ENCODE measurements at regions not wholly inside any gene's neighbourhood (a gene's known extent, or its start where the extent isn't known, plus 50 kb on each side); places are given as distances from the start of the nearest gene placed in this dataset.

DNA sequence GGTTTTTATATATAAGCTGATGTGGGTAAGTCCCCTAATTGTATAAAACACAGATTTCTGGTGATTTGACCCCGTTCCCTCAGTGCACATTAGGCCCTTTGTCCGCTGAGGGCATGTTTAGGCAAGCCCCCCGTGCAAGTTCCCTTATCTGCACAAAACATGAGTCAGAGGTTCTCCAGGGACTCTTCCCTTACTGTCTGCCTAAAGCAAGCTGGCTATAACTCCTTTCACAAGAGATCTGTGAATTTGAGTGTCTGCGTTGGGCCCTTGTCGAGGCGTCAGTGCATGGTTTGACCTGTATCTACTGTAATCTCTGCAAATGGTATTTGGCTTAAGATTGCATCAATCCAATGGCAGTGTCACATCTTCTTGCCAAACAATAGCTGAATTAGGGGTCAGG lies 712.8 kb downstream of the CDH8 start:
- DNase-seq (ENCODE audit: low spot score) = no peak

- DNase-seq (ENCODE audit: low spot score) = no peak
These were observed 715.4 kb downstream of the CDH8 start for GRCh38 chr16:61320791-61321190.

DNA sequence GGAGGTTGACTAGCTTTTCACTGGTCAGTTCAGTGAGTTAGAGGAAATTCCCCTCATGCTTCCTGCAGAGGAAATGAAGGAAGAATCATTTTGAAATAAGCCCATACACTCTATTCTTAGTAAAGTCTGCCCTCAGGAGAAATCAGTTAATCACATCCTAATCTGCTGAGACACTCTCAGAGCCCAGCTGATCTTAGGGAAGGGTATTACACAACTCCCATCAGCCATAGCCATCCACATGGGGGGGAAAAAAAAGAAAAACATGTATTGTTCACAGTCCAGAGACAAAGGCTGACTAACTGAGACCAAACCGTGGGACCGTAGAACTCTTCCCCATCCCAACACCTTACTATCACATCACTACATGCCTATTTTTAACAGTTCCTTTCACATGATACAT lies 722.3 kb downstream of the CDH8 start:
- no peak for DNase-seq (ENCODE audit: low spot score)

- no peak for DNase-seq (ENCODE audit: low spot score)
These were observed 726.9 kb downstream of the CDH8 start for GRCh38 chr16:61309386-61309785.

DNA sequence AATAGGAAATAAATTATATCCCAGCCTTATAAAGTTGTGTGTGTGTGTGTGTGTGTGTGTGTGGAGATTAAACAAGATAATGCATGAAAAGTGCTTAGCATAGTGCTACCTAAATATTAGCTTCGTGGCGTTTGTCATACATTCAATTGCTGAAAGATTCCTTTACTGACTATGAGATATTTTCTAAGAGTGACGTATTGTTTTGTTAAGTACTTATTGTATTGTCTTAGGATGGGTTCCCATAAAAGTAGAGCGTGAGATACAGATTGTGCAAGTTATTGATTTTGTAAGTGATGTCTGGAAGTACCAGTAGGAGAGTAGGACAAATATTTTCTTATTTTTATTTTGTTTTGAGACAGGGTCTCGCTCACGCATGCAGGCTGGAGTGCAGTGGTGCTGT lies 730.0 kb downstream of the CDH8 start:
- no peak for DNase-seq (ENCODE audit: low spot score)

DNA sequence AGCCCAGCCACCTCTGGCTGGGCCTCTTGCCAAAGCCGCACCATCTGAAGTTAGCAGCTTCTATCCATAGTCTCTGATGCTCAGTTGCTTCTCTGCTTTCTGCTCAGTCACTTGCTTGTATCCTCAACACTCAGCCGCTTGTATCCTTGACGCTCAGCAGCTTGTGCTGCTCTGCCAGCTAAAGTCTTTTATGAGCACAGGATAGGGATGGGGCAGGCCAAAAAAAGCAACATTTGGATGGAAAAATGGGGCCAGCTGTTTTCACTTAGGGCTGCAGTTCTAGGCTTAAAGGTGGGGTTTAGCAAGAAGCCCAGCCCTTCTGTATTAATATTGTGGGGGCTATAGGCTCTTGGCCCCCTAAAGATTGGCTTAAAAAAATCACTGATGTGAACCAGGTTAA lies 739.4 kb downstream of the CDH8 start:
- no peak for DNase-seq (ENCODE audit: low spot score)

- DNase-seq (ENCODE audit: low spot score) = no peak
These were observed 739.9 kb downstream of the CDH8 start for GRCh38 chr16:61296305-61296704.

- DNase-seq (ENCODE audit: low spot score) = no peak
These were observed 740.9 kb downstream of the CDH8 start for GRCh38 chr16:61295311-61295710.

DNA sequence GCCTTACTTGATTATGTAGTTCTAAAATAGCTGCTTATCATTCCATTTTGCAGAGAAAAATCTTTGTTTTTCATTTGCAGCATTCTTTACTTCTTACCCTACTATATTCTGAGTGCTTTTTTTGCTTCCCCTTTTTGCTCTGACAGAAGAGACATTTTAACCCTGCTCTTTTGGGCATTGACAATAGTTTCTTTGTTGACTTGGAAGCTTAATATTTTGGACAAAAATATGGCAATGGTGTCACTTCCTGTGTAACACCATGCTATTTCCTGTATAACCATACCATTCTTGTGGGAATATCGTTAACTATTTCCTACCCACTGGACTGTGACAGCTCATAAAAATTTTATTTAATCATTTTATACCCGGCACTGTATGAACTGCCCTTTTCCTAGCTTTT lies 747.1 kb downstream of the CDH8 start:
- DNase-seq (ENCODE audit: low spot score) = no peak

GRCh38 chr16:61277849-61278248 lies 758.4 kb downstream of the CDH8 start:
- no peak for DNase-seq (ENCODE audit: low spot score)

DNA sequence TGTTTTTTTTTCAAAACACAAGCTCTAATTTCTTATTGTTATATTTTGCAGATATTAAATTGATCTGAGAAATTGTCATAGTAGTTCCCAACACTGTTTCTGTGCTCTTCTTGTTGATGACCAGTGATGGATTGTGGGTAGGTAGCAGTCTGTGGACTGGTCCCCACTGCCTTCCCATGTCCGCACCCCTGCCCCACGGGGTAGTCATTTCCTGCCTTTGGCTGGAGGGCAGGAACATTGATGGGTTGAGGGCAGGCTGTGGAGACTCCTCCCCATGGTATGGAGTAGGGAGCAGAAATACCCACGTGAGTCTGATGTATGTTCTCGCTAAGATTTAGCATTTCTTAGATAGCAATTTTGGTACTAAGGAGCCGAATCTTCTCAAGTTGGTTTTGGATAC lies 762.0 kb downstream of the CDH8 start:
- no peak for DNase-seq (ENCODE audit: low spot score)

DNA sequence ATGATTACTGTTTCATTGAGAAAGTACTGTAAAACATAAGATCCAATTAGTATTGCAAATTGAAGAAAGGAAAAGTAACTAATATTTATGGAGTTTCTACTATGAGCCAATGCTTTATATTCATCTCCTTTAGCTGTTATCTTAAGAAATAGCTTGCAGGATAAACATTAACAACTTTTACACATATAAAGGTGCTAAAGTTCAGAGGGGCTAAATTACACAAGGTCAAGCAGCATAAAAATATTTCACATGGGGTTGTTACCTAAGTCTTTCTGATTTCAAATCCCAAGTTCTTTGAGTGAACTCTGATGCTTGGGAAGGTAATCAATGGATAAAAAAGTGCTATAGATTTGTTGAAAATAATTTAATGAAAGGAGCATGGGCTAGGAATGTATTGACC lies 765.5 kb downstream of the CDH8 start:
- DNase-seq (ENCODE audit: low spot score) = no peak

DNA sequence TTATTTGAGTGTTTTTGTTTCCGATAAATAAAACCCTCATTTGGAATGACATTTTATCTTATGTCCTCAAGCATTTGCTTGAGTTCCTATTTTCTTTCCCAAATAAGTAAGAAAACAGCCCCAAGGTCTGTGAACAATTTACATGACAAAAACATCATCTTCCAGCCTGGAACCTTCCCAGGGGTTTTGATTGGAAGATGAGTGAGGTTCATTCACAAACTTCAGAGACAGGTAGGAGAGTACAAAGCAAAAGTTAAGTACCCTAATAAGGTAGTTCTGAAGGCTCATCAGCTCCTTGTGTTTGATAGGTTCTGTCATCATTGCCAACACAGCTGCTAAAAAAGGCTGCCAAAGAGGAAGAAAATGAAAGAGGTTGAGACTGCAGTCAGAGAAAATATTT lies 772.8 kb downstream of the CDH8 start:
- DNase-seq (ENCODE audit: low spot score) = no peak

DNA sequence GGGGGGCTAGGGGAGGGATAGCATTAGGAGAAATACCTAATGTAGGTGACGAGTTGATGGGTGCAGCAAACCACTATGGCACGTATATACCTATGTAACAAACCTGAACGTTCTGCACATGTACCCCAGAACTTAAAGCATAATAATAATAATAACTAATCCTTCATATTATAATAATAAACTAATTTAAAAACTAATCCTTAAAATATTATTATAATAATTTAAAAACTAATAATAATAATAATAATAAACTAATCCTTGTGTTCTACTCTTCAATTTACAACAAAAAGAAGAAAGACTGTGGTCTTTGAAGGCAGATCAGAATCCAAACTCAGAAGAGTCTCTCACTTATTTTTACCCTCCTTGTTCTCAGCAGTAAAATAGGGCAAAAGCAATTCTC lies 774.9 kb downstream of the CDH8 start:
- no peak for DNase-seq (ENCODE audit: low spot score)

- no peak for DNase-seq (ENCODE audit: low spot score)
These were observed 789.6 kb downstream of the CDH8 start for GRCh38 chr16:61246592-61246991.

DNA sequence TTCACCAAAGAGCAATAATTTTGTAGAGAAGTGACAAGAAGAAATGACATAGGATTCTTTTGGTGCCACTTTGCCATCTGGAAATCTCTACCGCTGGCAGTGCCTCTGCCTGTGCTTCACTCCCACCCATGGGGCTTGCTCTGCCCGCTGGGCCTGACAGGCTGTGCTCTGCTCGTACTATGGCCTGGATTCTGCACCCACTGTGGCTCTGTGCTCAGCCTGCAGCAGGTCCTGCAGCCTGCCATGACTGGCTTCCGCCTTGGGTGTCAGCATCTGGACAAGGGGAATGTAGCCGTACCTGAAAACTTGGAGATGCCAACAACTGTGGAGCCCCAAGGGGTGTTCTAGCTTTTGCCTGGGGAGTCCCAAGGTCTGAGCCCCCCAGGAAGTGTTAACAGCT lies 792.3 kb downstream of the CDH8 start:
- no peak for DNase-seq (ENCODE audit: low spot score)

GRCh38 chr16:61237884-61238485 lies 798.3 kb downstream of the CDH8 start:
- no peak for DNase-seq (ENCODE audit: low spot score)

- DNase-seq (ENCODE audit: low spot score) = no peak
These were observed 802.5 kb downstream of the CDH8 start for GRCh38 chr16:61233713-61234112.

- DNase-seq (ENCODE audit: low spot score) = no peak
These were observed 807.9 kb downstream of the CDH8 start for GRCh38 chr16:61228371-61228770.

GRCh38 chr16:61215605-61216004 lies 820.6 kb downstream of the CDH8 start:
- DNase-seq (ENCODE audit: low spot score) = no peak

GRCh38 chr16:61214780-61215179 lies 821.5 kb downstream of the CDH8 start:
- no peak for DNase-seq (ENCODE audit: low spot score)

- DNase-seq (ENCODE audit: low spot score) = no peak
These were observed 826.2 kb downstream of the CDH8 start for GRCh38 chr16:61210076-61210475.

GRCh38 chr16:61195006-61195405 lies 841.2 kb downstream of the CDH8 start:
- DNase-seq (ENCODE audit: low spot score) = no peak

DNA sequence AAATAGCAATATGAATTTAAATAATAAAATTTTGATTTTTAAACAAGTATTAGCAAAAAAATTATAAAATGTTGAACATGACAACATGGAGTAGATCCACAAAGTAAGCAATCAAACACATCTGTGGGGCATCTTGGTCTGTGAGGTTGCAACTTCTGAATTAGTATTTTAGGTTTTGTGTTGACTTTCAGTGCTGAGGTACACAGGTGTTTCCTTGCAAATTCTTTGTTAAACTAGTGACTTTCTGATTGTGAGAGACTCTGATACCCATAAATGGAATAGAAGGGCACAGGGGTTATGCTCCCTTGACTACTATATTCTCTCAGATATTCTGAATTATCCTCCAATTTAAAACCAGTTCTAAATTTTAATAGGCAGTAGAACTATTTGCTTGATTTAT lies 841.7 kb downstream of the CDH8 start:
- no peak for DNase-seq (ENCODE audit: low spot score)

- no peak for DNase-seq (ENCODE audit: low spot score)
These were observed 853.8 kb downstream of the CDH8 start for GRCh38 chr16:61182391-61182790.

Measured in mucosa of gallbladder (tissue), 1 donor.